Epithelial cell of proximal tubule (primary cell): ENCODE measurements at regions not wholly inside any gene's neighbourhood (a gene's known extent, or its start where the extent isn't known, plus 50 kb on each side); places are given as distances from the start of the nearest gene placed in this dataset.

Experiments
- DNase-seq: peaks from one replicate; pipeline ENCODE4 v3.0.0-alpha.2; 2011; ENCODE audit warnings: low read depth
- H3K4me3 ChIP-seq: 2 replicates; pipeline ENCODE4 v1.5.1; 2011; ENCODE audit warnings: low read depth, mild to moderate bottlenecking, low read length
- TF ChIP-seq, protein P1 (sequence below): conservative IDR thresholded peaks from 2 replicates; pipeline ENCODE4 v1.5.1; 2012; ENCODE audit warnings: low read depth, mild to moderate bottlenecking, low read length

DNA sequence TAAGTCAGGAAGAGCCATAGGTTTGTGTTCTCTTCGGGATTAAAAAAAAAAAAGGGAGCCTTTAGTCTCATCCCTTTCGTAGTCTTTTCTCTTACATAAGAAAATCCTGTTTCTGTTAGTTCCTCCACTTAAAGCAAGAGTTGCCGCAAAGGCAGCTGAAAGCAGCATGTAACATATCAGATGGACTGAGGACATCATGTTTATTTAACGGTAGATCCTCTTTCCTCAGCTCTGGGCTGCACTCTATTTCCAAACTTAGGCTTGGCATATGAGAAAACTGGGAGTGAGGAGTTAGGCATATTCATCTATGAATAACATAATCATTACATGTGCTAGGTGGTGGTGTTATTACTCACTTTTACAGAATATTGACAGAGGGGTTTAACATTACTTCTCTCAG is 391.2 kb downstream of the KLF12 start:
- DNase-seq: no peak
- TF ChIP-seq, protein P1, sequence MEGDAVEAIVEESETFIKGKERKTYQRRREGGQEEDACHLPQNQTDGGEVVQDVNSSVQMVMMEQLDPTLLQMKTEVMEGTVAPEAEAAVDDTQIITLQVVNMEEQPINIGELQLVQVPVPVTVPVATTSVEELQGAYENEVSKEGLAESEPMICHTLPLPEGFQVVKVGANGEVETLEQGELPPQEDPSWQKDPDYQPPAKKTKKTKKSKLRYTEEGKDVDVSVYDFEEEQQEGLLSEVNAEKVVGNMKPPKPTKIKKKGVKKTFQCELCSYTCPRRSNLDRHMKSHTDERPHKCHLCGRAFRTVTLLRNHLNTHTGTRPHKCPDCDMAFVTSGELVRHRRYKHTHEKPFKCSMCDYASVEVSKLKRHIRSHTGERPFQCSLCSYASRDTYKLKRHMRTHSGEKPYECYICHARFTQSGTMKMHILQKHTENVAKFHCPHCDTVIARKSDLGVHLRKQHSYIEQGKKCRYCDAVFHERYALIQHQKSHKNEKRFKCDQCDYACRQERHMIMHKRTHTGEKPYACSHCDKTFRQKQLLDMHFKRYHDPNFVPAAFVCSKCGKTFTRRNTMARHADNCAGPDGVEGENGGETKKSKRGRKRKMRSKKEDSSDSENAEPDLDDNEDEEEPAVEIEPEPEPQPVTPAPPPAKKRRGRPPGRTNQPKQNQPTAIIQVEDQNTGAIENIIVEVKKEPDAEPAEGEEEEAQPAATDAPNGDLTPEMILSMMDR: no peak
- no peak overlapping the region for H3K4me3 ChIP-seq

DNA sequence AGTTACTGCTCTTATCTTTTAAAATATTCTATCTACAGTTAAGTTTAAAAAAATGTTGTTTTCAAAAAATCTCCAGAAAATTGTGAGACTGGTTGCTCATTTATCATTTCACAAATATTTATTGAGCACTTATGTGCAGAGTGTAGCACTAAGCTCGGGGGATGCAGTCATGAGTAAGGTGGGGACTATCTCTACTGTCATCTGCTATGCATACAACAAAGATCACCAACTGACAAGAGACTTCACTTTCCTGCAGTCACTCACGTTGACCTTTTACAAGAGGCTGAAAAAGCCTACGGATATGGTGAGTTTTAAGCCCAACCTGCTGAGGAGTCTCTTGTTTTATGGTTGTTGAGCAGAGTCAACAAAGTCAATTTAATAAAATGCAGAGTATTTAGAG is 392.5 kb downstream of the KLF12 start:
- DNase-seq: no peak
- no peak overlapping the region for H3K4me3 ChIP-seq
- TF ChIP-seq, protein P1: no peak

DNA sequence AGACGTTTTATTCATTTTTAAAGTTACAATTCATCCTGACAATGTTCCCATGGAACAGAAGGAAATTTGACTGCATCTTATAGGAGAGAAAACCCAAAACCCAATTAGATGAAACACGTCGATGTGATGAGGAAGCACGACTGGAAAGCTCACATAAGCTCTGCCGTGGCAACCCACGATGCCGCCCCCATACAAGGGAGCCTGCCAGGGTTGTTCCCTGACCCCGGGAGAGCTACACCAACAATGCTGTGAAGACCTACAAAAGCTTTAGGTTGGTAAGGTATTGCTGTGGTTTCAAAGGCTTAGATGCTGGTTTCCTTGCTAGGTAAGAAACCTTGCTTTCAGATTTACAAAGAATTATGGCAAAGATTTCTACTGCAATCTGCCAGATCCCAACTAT is 393.1 kb downstream of the KLF12 start:
- TF ChIP-seq, protein P1: no peak
- no peak overlapping the region for H3K4me3 ChIP-seq
- no peak for DNase-seq

DNA sequence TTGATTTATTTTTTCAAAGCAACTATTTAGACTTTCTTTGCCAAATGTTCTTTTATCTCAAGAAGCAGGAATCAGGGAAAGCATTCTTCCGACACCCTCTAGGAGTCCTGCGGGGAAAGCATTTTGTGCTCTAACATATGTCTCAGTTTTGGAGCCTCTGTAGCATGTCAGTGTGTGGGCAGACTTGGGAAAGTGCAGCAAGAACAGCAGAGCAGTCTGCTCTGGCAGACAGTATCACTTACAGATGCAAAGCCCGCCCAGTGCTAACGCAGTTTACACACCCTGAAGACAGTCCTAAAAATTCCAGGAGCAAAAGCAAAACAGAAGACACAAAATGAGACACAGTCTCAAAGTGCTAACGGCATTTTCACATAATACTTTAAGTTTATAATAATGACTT is 393.5 kb downstream of the KLF12 start:
- DNase-seq: no peak
- TF ChIP-seq, protein P1: no peak
- no peak overlapping the region for H3K4me3 ChIP-seq

DNA sequence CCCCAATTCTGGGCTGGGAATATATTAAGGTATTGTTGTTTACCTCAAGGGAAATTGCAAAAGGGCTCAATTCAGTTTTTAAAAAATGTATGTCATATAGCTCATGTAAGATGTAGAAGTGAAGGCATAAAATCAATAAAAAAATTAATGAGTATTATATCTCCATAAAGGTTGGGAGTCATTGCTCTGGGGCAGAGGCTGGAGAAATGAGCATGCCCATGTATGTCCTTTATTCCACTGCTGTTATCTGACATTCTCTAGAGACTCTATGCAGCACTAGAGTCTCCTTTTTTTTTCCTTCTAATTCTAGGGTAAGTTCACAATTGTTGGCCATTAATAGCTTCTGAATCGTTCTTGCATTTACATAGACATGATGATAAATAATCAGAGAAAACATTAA is 394.8 kb downstream of the KLF12 start:
- TF ChIP-seq, protein P1: no peak
- no peak for DNase-seq
- H3K4me3 ChIP-seq: no peak overlapping the region

DNA sequence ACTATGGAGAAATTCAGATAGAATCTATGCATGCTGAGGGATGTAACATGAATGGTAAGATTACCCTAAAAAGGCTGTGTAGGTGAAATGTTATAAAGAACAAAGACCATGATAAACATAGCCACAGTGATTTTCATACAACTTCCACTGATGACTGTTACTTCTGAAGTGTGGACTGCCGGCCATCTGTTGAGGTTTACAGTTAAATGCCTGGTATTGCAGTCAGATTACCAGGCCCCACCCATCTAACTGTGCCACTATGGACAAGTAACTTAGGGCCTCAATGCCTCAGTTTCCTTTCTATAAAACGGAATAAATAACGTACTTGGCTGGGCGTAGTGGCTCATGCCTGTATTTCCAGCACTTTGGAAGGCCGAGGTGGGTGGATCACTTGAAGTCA is 395.6 kb downstream of the KLF12 start:
- DNase-seq: no peak
- H3K4me3 ChIP-seq: no peak overlapping the region
- TF ChIP-seq, protein P1: no peak

DNA sequence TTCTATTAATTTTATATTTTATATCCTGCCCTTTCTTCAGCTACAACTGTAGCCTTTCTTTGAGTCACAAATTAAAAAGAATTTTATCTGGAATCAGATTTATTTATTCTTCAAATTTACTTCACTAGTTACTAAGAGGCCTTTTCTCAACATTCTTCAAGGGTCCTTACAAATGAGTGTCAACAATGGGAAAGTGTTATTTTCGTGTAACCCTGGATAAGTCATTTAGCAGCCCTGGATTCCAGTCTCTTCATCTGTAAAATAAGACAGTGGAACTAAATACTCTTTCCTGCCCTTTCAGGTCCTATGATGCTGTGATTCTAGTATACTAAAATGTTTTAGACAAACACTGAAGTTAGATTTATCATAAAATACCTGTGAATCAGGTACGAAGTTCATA is 397.0 kb downstream of the KLF12 start:
- TF ChIP-seq, protein P1: no peak
- H3K4me3 ChIP-seq: no peak overlapping the region
- no peak for DNase-seq
